GM23338 (cell line): ENCODE measurements at regions not wholly inside any gene's neighbourhood (a gene's known extent, or its start where the extent isn't known, plus 50 kb on each side); places are given as distances from the start of the nearest gene placed in this dataset.

Experiments
- CREB1 ChIP-seq: fragments of 250-450 bp; sonication (Bioruptor Pico); IDR thresholded peaks from 2 replicates; pipeline ENCODE4 v1.5.0; 2020; ENCODE audit warnings: low read depth, mild to moderate bottlenecking, moderate library complexity
- EZH2 ChIP-seq: fragments of 200-600 bp; sonication (generic); IDR thresholded peaks from one replicate; pipeline ENCODE4 v1.8.0; 2017; ENCODE audit warnings: antibody characterized with exemption, mild to moderate bottlenecking, low read depth; ENCODE audit not compliant: unreplicated experiment
- EZH2phosphoT487 ChIP-seq: fragments of 200-600 bp; sonication (generic); IDR thresholded peaks from one replicate; pipeline ENCODE4 v1.8.1; 2018; ENCODE audit warnings: antibody characterized with exemption; ENCODE audit not compliant: unreplicated experiment
- JUNB ChIP-seq: IDR thresholded peaks from one replicate; pipeline ENCODE4 v1.6.1; 2016; ENCODE audit warnings: antibody characterized with exemption; ENCODE audit not compliant: unreplicated experiment
- POLR2AphosphoS5 ChIP-seq: IDR thresholded peaks from 2 replicates; pipeline ENCODE4 v1.6.1; 2016; ENCODE audit warnings: antibody characterized with exemption, low read depth
- TF ChIP-seq, protein P1 (sequence below), 2 experiments: fragments of 200-600 bp in 1 of 2; sonication (generic) in 1 of 2; conservative IDR thresholded peaks; 2 replicates each; pipeline versions ENCODE4 v1.5.1 to v1.6.1; 2016 to 2017; ENCODE audit warnings: antibody characterized with exemption in 2 of 2, low read depth in 2 of 2, mild to moderate bottlenecking in 2 of 2, moderate library complexity in 1 of 2

DNA sequence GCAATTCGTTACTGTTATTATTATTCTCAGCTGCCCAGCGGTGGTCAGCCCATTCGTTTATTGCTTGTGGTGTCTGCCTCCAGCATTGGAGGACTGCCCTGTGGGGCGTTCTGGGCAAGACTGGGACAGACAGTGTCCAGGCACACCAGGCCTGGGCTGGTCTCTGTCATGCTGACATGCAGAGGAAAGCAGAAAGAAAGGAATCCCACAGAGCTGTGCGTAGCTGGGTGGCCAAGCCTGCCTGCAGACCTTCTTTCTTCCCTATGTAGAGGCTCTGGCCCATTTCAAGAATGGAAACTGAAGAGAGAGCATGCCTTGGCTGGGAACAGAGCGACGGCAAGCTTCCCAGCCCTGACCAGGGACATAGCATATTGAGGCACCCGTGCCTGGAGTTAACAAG lies 525.3 kb upstream of the TBX3 start:
- no peak for TF ChIP-seq CREB1
- TF ChIP-seq, protein P1, sequence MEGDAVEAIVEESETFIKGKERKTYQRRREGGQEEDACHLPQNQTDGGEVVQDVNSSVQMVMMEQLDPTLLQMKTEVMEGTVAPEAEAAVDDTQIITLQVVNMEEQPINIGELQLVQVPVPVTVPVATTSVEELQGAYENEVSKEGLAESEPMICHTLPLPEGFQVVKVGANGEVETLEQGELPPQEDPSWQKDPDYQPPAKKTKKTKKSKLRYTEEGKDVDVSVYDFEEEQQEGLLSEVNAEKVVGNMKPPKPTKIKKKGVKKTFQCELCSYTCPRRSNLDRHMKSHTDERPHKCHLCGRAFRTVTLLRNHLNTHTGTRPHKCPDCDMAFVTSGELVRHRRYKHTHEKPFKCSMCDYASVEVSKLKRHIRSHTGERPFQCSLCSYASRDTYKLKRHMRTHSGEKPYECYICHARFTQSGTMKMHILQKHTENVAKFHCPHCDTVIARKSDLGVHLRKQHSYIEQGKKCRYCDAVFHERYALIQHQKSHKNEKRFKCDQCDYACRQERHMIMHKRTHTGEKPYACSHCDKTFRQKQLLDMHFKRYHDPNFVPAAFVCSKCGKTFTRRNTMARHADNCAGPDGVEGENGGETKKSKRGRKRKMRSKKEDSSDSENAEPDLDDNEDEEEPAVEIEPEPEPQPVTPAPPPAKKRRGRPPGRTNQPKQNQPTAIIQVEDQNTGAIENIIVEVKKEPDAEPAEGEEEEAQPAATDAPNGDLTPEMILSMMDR (conservative IDR thresholded peaks at IDR 0.05; ENCODE audit: low read depth in 2 of 2), result no peak
- no peak for TF ChIP-seq JUNB
- TF ChIP-seq EZH2, result no peak
- no peak for TF ChIP-seq EZH2phosphoT487
- TF ChIP-seq POLR2AphosphoS5, result no peak
